ENCODE measurements at regions not wholly inside any gene's neighbourhood (a gene's known extent, or its start where the extent isn't known, plus 50 kb on each side); places are given as distances from the start of the nearest gene placed in this dataset.

GRCh38 chr6:148143771-148144170, 198.9 kb upstream of the SASH1 start:
- no peak for TF ChIP-seq EZH2 (IDR thresholded peaks at IDR 0.05; ENCODE audit: borderline replicate concordance, low read depth, low read length, severe bottlenecking)
- TF ChIP-seq CTCF (IDR thresholded peaks at IDR 0.05; ENCODE audit: borderline replicate concordance, extremely low read depth, low read length, poor library complexity, severe bottlenecking) = no peak
